ENCODE measurements at regions not wholly inside any gene's neighbourhood (a gene's known extent, or its start where the extent isn't known, plus 50 kb on each side); places are given as distances from the start of the nearest gene placed in this dataset.

- TF ChIP-seq, protein P1, sequence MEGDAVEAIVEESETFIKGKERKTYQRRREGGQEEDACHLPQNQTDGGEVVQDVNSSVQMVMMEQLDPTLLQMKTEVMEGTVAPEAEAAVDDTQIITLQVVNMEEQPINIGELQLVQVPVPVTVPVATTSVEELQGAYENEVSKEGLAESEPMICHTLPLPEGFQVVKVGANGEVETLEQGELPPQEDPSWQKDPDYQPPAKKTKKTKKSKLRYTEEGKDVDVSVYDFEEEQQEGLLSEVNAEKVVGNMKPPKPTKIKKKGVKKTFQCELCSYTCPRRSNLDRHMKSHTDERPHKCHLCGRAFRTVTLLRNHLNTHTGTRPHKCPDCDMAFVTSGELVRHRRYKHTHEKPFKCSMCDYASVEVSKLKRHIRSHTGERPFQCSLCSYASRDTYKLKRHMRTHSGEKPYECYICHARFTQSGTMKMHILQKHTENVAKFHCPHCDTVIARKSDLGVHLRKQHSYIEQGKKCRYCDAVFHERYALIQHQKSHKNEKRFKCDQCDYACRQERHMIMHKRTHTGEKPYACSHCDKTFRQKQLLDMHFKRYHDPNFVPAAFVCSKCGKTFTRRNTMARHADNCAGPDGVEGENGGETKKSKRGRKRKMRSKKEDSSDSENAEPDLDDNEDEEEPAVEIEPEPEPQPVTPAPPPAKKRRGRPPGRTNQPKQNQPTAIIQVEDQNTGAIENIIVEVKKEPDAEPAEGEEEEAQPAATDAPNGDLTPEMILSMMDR (CRISPR knock-in tag; IDR thresholded peaks at IDR 0.05) = no peak
- TF ChIP-seq MEIS1 (CRISPR knock-in tag; IDR thresholded peaks at IDR 0.05; ENCODE audit: borderline replicate concordance) = no peak
- TF ChIP-seq, protein P2, sequence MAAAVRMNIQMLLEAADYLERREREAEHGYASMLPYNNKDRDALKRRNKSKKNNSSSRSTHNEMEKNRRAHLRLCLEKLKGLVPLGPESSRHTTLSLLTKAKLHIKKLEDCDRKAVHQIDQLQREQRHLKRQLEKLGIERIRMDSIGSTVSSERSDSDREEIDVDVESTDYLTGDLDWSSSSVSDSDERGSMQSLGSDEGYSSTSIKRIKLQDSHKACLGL (CRISPR knock-in tag; IDR thresholded peaks at IDR 0.05) = no peak
- no peak for TF ChIP-seq POLR2A (IDR thresholded peaks at IDR 0.05; ENCODE audit: insufficient read depth in 1 of 2, low read depth in 2 of 2, low read length in 2 of 2)
- no peak for TF ChIP-seq FOXK2 (IDR thresholded peaks at IDR 0.05)
- no peak for TF ChIP-seq ZBTB14 (CRISPR knock-in tag; IDR thresholded peaks at IDR 0.05)
- TF ChIP-seq, protein P3, sequence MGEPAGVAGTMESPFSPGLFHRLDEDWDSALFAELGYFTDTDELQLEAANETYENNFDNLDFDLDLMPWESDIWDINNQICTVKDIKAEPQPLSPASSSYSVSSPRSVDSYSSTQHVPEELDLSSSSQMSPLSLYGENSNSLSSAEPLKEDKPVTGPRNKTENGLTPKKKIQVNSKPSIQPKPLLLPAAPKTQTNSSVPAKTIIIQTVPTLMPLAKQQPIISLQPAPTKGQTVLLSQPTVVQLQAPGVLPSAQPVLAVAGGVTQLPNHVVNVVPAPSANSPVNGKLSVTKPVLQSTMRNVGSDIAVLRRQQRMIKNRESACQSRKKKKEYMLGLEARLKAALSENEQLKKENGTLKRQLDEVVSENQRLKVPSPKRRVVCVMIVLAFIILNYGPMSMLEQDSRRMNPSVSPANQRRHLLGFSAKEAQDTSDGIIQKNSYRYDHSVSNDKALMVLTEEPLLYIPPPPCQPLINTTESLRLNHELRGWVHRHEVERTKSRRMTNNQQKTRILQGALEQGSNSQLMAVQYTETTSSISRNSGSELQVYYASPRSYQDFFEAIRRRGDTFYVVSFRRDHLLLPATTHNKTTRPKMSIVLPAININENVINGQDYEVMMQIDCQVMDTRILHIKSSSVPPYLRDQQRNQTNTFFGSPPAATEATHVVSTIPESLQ (CRISPR knock-in tag; conservative IDR thresholded peaks at IDR 0.05) = no peak
Observed at GRCh38 chr4:166655231-166655630, 579.1 kb downstream of the SPOCK3 start.
